ENCODE measurements at regions not wholly inside any gene's neighbourhood (a gene's known extent, or its start where the extent isn't known, plus 50 kb on each side); places are given as distances from the start of the nearest gene placed in this dataset.

- peak; percentile 92 for ATAC-seq
- in situ Hi-C loops (cut with HindIII; ENCODE audit: extremely low pct_ligation_motif_present, low pct_unique_long_range_greater_than_20kb), result no loop called here
- FAIRE-seq, result peak; percentile 46
- BruUV-seq (replicated peaks), result TSS peak; percentile 90
- Histone ChIP-seq H3K9me3 (ENCODE audit: low read length) (peaks cover 7% of the 10 kb centered on the region; the same call in 1 of the 2 replicates), H3K4me2 (ENCODE audit: low read depth, low read length) (peak overlapping the region; percentile 43), H3K27me3 (ENCODE audit: control insufficient read depth in 1 of 2, insufficient read depth in 2 of 2, low read length in 2 of 2) (no peaks in the 10 kb centered on the region), H4K20me1 (ENCODE audit: insufficient read depth, low read length) (no peaks in the 10 kb centered on the region), H3K4me1 (ENCODE audit: insufficient read depth, low read length) (peaks cover 47% of the 10 kb centered on the region), H2AFZ (ENCODE audit: low read length) (no peak overlapping the region), H3K27ac (ENCODE audit: extremely low read length, insufficient read depth, low read length) (peak overlapping the region; percentile 80), H3K9ac (ENCODE audit: insufficient read depth, low read depth, low read length) (peak overlapping the region; percentile 69), H3K79me2 (ENCODE audit: insufficient read depth, low read length) (no peaks in the 10 kb centered on the region), H3K36me3 (replicated peaks in 1 of 2; ENCODE audit: control insufficient read depth in 1 of 2, insufficient read depth in 2 of 2, low read length in 2 of 2) (no peaks in the 10 kb centered on the region), H3K4me3 (replicated peaks in 1 of 3; ENCODE audit: insufficient read depth in 1 of 3, low read depth in 2 of 3, low read length in 3 of 3) (peak overlapping the region in 1 of 3 experiments; percentile 13; a peak in 1 of 6 replicates)
- CTCF ChIA-PET (ENCODE audit: low intra/inter-chr PET ratio, low total read pairs), result no interaction called here
- WGBS (ENCODE audit: low lambda C conversion rate), result 49% methylated on average over 3 of the region's 3 CpGs
- intact Hi-C loops (cut with micrococcal nuclease; ENCODE audit: unreplicated experiment), result loop anchor here (1.0 to 5.0 kb wide), 4 partner anchors 12 to 101 kb away; no protein-coding TSS in a partner anchor
- DNase-seq (ENCODE audit: low spot score), result peak; percentile 93
- POLR2A ChIA-PET, result interaction anchor here (0.6 to 3.5 kb wide), 27 partner anchors 8 to 382 kb away, joined by 3 to 62 read pairs (median 7); partner anchors contain the start of gene ATIC
- no peak for TF ChIP-seq ZNF646 (CRISPR knock-in tag; IDR thresholded peaks at IDR 0.05)
- TF ChIP-seq LBX2 (CRISPR knock-in tag; IDR thresholded peaks at IDR 0.05; ENCODE audit: borderline replicate concordance), result no peak
- no peak for TF ChIP-seq MLXIP (CRISPR knock-in tag; IDR thresholded peaks at IDR 0.05; ENCODE audit: borderline replicate concordance)
- TF ChIP-seq SAP130 (CRISPR knock-in tag; IDR thresholded peaks at IDR 0.05; ENCODE audit: low read depth), result peak; percentile 32; the same call in 1 of the 2 replicates
- no peak for TF ChIP-seq ZNF207 (IDR thresholded peaks at IDR 0.05; ENCODE audit: borderline replicate concordance)
- TF ChIP-seq KDM1A (CRISPR knock-in tag; IDR thresholded peaks at IDR 0.05), result no peak
- no peak for TF ChIP-seq ZNF18 (CRISPR knock-in tag; IDR thresholded peaks at IDR 0.05; ENCODE audit: insufficient replicate concordance)
- 0 out of 4 replicates have a peak, but pooled peaks of 1 of the 2 experiments have one; percentile 28 for TF ChIP-seq ATF4 (CRISPR knock-in tag; IDR thresholded peaks at IDR 0.05)
- no peak for TF ChIP-seq FOXP1 (IDR thresholded peaks at IDR 0.05)
- peak; percentile 44; the same call in 1 of the 2 replicates for TF ChIP-seq FOXP1 (CRISPR knock-in tag; IDR thresholded peaks at IDR 0.05)
Measured at GRCh38 chr2:215693193-215693998, 257.5 kb upstream of the FN1 start.

Measured in HepG2 (cell line).